Natural killer cell (primary cell): ENCODE measurements at regions not wholly inside any gene's neighbourhood (a gene's known extent, or its start where the extent isn't known, plus 50 kb on each side); places are given as distances from the start of the nearest gene placed in this dataset.

Experiments used
- ATAC-seq, 3 donors: fragments of 150-1000 bp in 2 of 3; fragments of 200-7000 bp in 1 of 3; cut with Tn5 transposase; 1 replicate in 1 of 3; 2 replicates in 2 of 3; pipeline ENCODE4 v1.10.0; 2021; ENCODE audit warnings: mild to moderate bottlenecking in 2 of 3, moderate library complexity in 2 of 3
- DNase-seq, 2 donors: peaks; one replicate each; pipeline versions ENCODE4 v3.0.0 to v3.0.0-alpha.2; 2013 to 2021; ENCODE audit warnings: mixed read lengths in 1 of 2
- H3K27ac ChIP-seq: one replicate; pipeline ENCODE4 v1.5.1; 2013; ENCODE audit warnings: mild to moderate bottlenecking, low read length
- H3K27me3 ChIP-seq: one replicate; pipeline ENCODE4 v1.6.1; 2013; ENCODE audit warnings: low read length; ENCODE audit not compliant: control insufficient read depth, insufficient read depth
- H3K36me3 ChIP-seq: one replicate; pipeline ENCODE4 v1.6.1; 2013; ENCODE audit warnings: low read length; ENCODE audit not compliant: control insufficient read depth, insufficient read depth
- H3K4me1 ChIP-seq: one replicate; pipeline ENCODE4 v1.6.1; 2013; ENCODE audit warnings: low read length; ENCODE audit not compliant: control insufficient read depth, insufficient read depth
- H3K4me3 ChIP-seq: one replicate; pipeline ENCODE4 v1.5.1; 2013; ENCODE audit warnings: low read length
- H3K9me3 ChIP-seq: one replicate; pipeline ENCODE4 v1.6.1; 2013; ENCODE audit warnings: low read length; ENCODE audit not compliant: control insufficient read depth, insufficient read depth
- H3K27ac Mint-ChIP-seq, 2 donors: one replicate each; pipeline ENCODE4 v1.8.0; 2022; ENCODE audit warnings: mild to moderate bottlenecking in 2 of 2, mixed read lengths in 2 of 2, moderate library complexity in 1 of 2
- H3K27me3 Mint-ChIP-seq, 2 donors: one replicate each; pipeline ENCODE4 v1.8.0; 2022; ENCODE audit warnings: low read depth in 2 of 2, mixed read lengths in 2 of 2
- H3K36me3 Mint-ChIP-seq: one replicate; pipeline ENCODE4 v1.8.0; 2022; ENCODE audit warnings: mixed read lengths
- H3K4me1 Mint-ChIP-seq, 2 donors: one replicate each; pipeline ENCODE4 v1.8.0; 2022; ENCODE audit warnings: mixed read lengths in 2 of 2
- H3K4me3 Mint-ChIP-seq: one replicate; pipeline ENCODE4 v1.8.0; 2022; ENCODE audit warnings: mild to moderate bottlenecking, moderate library complexity, mixed read lengths
- H3K9me3 Mint-ChIP-seq, 2 donors: one replicate each; pipeline ENCODE4 v1.8.0; 2022; ENCODE audit warnings: mixed read lengths in 2 of 2
- WGBS: methylation state at CpG from one replicate; pipeline ENCODE4 v1.1.7; 2013; ENCODE audit warnings: missing lambda C conversion rate; ENCODE audit not compliant: insufficient coverage; 5-methylcytosine and 5-hydroxymethylcytosine counted together
- intact Hi-C: fragments of 100-400 bp; cut with micrococcal nuclease; formaldehyde crosslinking; loops from one replicate; pipeline ENCODE4 v1.14.2; 2022
- TF ChIP-seq, protein P1 (sequence below): fragments of 200-600 bp; IDR thresholded peaks from one replicate; pipeline ENCODE4 v1.8.0; 2022; ENCODE audit warnings: antibody characterized with exemption

- ATAC-seq (no peak), DNase-seq (no peak)
- intact Hi-C loops: no loop called here
- Histone ChIP-seq H3K9me3 (no peaks in the 10 kb centered on the region), H3K27ac (no peak overlapping the region), H3K4me1 (no peaks in the 10 kb centered on the region), H3K27me3 (no peaks in the 10 kb centered on the region), H3K36me3 (no peaks in the 10 kb centered on the region), H3K4me3 (no peak overlapping the region)
- Mint-ChIP-seq H3K27ac (no peak overlapping the region), H3K4me1 (peaks cover 5 to 10% of the 10 kb centered on the region in 2 donors), H3K9me3 (no peaks in the 10 kb centered on the region), H3K27me3 (peaks cover 34 to 76% of the 10 kb centered on the region in 2 donors), H3K36me3 (no peaks in the 10 kb centered on the region), H3K4me3 (no peak overlapping the region)
- 96% methylated on average over 2 of the region's 2 CpGs for whole genome bisulfite sequencing
- TF ChIP-seq, protein P1, sequence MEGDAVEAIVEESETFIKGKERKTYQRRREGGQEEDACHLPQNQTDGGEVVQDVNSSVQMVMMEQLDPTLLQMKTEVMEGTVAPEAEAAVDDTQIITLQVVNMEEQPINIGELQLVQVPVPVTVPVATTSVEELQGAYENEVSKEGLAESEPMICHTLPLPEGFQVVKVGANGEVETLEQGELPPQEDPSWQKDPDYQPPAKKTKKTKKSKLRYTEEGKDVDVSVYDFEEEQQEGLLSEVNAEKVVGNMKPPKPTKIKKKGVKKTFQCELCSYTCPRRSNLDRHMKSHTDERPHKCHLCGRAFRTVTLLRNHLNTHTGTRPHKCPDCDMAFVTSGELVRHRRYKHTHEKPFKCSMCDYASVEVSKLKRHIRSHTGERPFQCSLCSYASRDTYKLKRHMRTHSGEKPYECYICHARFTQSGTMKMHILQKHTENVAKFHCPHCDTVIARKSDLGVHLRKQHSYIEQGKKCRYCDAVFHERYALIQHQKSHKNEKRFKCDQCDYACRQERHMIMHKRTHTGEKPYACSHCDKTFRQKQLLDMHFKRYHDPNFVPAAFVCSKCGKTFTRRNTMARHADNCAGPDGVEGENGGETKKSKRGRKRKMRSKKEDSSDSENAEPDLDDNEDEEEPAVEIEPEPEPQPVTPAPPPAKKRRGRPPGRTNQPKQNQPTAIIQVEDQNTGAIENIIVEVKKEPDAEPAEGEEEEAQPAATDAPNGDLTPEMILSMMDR: no peak
Measured at GRCh38 chr2:41912776-41913175, 135.0 kb upstream of the PKDCC start.

DNA sequence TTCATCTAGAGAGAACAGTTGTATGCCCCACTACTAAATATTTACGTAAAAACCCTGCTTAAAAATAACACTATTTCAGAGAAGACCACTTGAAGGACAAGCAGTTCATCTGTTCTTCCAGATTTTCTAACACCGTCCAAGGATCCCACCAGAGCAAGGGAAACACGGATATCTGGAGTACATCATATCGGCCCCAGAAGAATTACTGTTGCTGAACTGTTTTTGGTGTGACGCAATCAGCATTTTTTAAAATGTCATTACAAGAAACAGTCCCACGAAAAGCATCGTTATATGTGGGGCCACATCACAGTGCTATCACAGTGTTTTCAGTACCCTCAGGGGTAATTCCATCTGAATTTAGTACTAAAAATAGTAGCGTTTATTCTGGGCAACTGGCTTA is 134.5 kb upstream of the PKDCC start:
- no peaks in the 10 kb centered on the region for H3K4me1 ChIP-seq
- H3K27ac ChIP-seq: no peak overlapping the region
- peaks cover 5 to 10% of the 10 kb centered on the region in 2 donors for H3K4me1 Mint-ChIP-seq
- no peaks in the 10 kb centered on the region for H3K36me3 ChIP-seq
- ATAC-seq (no peak), DNase-seq (no peak)
- TF ChIP-seq, protein P1: no peak
- no peaks in the 10 kb centered on the region for H3K9me3 Mint-ChIP-seq
- no peak overlapping the region for H3K4me3 ChIP-seq
- no peak overlapping the region for H3K4me3 Mint-ChIP-seq
- H3K27me3 ChIP-seq: no peaks in the 10 kb centered on the region
- WGBS: 96% methylated on average over 8 of the region's 8 CpGs
- peaks cover 29 to 76% of the 10 kb centered on the region in 2 donors for H3K27me3 Mint-ChIP-seq
- intact Hi-C loops: no loop called here
- no peak overlapping the region for H3K27ac Mint-ChIP-seq
- no peaks in the 10 kb centered on the region for H3K36me3 Mint-ChIP-seq
- no peaks in the 10 kb centered on the region for H3K9me3 ChIP-seq

- no peaks in the 10 kb centered on the region for H3K9me3 Mint-ChIP-seq
- H3K4me3 ChIP-seq: no peak overlapping the region
- no peak overlapping the region for H3K27ac Mint-ChIP-seq
- H3K27ac ChIP-seq: no peak overlapping the region
- no peaks in the 10 kb centered on the region for H3K36me3 Mint-ChIP-seq
- no peaks in the 10 kb centered on the region for H3K9me3 ChIP-seq
- intact Hi-C loops: no loop called here
- no peak for ATAC-seq
- no peak for DNase-seq
- H3K27me3 ChIP-seq: no peaks in the 10 kb centered on the region
- peaks cover 24 to 69% of the 10 kb centered on the region in 2 donors for H3K27me3 Mint-ChIP-seq
- H3K4me1 ChIP-seq: no peaks in the 10 kb centered on the region
- peaks cover 5 to 10% of the 10 kb centered on the region in 2 donors for H3K4me1 Mint-ChIP-seq
- TF ChIP-seq, protein P1: no peak
- H3K4me3 Mint-ChIP-seq: no peak overlapping the region
- no peaks in the 10 kb centered on the region for H3K36me3 ChIP-seq
- WGBS: 90% methylated on average over 7 of the region's 7 CpGs
Measured at GRCh38 chr2:41913921-41914609, 133.8 kb upstream of the PKDCC start.

DNA sequence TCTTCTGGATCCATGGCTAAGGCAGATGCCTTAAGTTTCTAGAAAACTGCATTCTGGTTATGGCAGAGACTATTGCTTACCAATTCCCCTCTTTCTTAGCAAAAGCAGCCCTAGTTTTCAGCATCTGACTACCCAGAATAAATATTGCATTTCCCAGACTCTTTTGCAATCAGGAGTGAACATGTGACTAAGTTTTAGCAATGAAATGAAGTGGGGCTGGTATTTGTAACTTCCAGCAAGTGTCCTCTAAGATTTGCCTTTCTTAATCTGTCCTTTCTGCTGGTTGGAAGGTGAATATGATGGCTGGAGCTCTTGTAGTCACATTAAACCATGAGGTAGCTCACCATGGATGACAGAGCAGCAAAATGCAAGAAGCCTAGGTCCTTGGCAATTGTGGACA is 132.9 kb upstream of the PKDCC start:
- Mint-ChIP-seq H3K4me3 (no peak overlapping the region), H3K27me3 (peaks cover 24 to 60% of the 10 kb centered on the region in 2 donors), H3K36me3 (no peaks in the 10 kb centered on the region), H3K4me1 (peaks cover 5 to 6% of the 10 kb centered on the region in 2 donors), H3K9me3 (no peaks in the 10 kb centered on the region), H3K27ac (no peak overlapping the region)
- Histone ChIP-seq H3K36me3 (no peaks in the 10 kb centered on the region), H3K27me3 (no peaks in the 10 kb centered on the region), H3K4me1 (no peaks in the 10 kb centered on the region), H3K9me3 (no peaks in the 10 kb centered on the region), H3K4me3 (no peak overlapping the region), H3K27ac (no peak overlapping the region)
- no peak for DNase-seq
- ATAC-seq: no peak
- intact Hi-C loops: no loop called here
- TF ChIP-seq, protein P1: no peak
